HepG2 (cell line): ENCODE measurements at regions not wholly inside any gene's neighbourhood (a gene's known extent, or its start where the extent isn't known, plus 50 kb on each side); places are given as distances from the start of the nearest gene placed in this dataset.

ENCODE experiments used
- ATAC-seq: fragments of 200-7000 bp; cut with Tn5 transposase; 3 replicates; pipeline ENCODE4 v1.9.1; 2020; ENCODE audit warnings: mild to moderate bottlenecking, moderate library complexity
- BruUV-seq: library from RNA; stranded (reverse); fragments of 400-500 nt; replicated peaks from 2 replicates; lab custom pipeline; 2021; lab: Mats Ljungman, UMichigan
- CTCF ChIA-PET: fragments of 300-600 bp; formaldehyde crosslinking; extraction: SDS; loops from one replicate; lab custom pipeline; 2021; ENCODE audit warnings: low total read pairs, inconsistent platforms, low intra/inter-chr PET ratio; lab: Yijun Ruan, JAX
- POLR2A ChIA-PET: fragments of 350-600 bp; sonication (Branson Sonifier 250); formaldehyde crosslinking; loops from one replicate; lab custom pipeline; 2020; ENCODE audit warnings: antibody characterized with exemption, inconsistent platforms; lab: Yijun Ruan, JAX
- DNase-seq: peaks from one replicate; pipeline ENCODE4 v3.0.0-alpha.2; 2015; ENCODE audit warnings: low spot score
- FAIRE-seq: peaks from 3 replicates; lab custom pipeline; 2011; peaks lifted over from hg19 to GRCh38; lab: Jason Lieb, UNC
- H2AFZ ChIP-seq: one replicate; pipeline ENCODE4 v1.6.1; 2011; ENCODE audit warnings: low read length, inconsistent platforms
- H3K27ac ChIP-seq: fragments of 300-600 bp; 3 replicates; pipeline ENCODE4 v1.8.0; 2011; ENCODE audit warnings: mixed run types, mild to moderate bottlenecking, mixed read lengths, low read length, inconsistent platforms; ENCODE audit not compliant: insufficient read depth; ENCODE audit errors: extremely low read length
- H3K27me3 ChIP-seq, 2 experiments: fragments of 200-600 bp in 1 of 2; 2 replicates in 1 of 2; 3 replicates in 1 of 2; pipeline versions ENCODE4 v1.6.0 to v1.8.0; 2011; ENCODE audit warnings: low read length in 2 of 2, mild to moderate bottlenecking in 2 of 2, moderate library complexity in 2 of 2, inconsistent platforms in 1 of 2; ENCODE audit not compliant: insufficient read depth in 2 of 2, control insufficient read depth in 1 of 2
- H3K36me3 ChIP-seq, 2 experiments: fragments of 200-600 bp in 1 of 2; replicated peaks in 1 of 2; 2 replicates in 1 of 2; 3 replicates in 1 of 2; pipeline versions ENCODE4 v1.5.1 to v1.8.0; 2011; ENCODE audit warnings: low read length in 2 of 2, inconsistent platforms in 1 of 2; ENCODE audit not compliant: insufficient read depth in 2 of 2, control insufficient read depth in 1 of 2
- H3K4me1 ChIP-seq: 2 replicates; pipeline ENCODE4 v1.5.1; 2012; ENCODE audit warnings: low read length, inconsistent platforms; ENCODE audit not compliant: insufficient read depth
- H3K4me2 ChIP-seq: 2 replicates; pipeline ENCODE4 v1.6.0; 2011; ENCODE audit warnings: low read depth, low read length, inconsistent platforms
- H3K4me3 ChIP-seq, 3 experiments: fragments of 200-600 bp in 1 of 3; sonication (generic), shearing (Covaris generic) in 1 of 3; replicated peaks in 1 of 3; 2 replicates each; pipeline ENCODE4 v1.5.1; 2011 to 2016; ENCODE audit warnings: low read length in 3 of 3, inconsistent platforms in 2 of 3, low read depth in 2 of 3, mild to moderate bottlenecking in 2 of 3, control low read depth in 1 of 3, mixed read lengths in 1 of 3; ENCODE audit not compliant: insufficient read depth in 1 of 3
- H3K79me2 ChIP-seq: one replicate; pipeline ENCODE4 v1.6.1; 2011; ENCODE audit warnings: low read length, inconsistent platforms; ENCODE audit not compliant: insufficient read depth
- H3K9ac ChIP-seq: 2 replicates; pipeline ENCODE4 v1.6.0; 2011; ENCODE audit warnings: mild to moderate bottlenecking, low read depth, low read length, inconsistent platforms; ENCODE audit not compliant: insufficient read depth
- H3K9me3 ChIP-seq: 2 replicates; pipeline ENCODE4 v1.5.1; 2012; ENCODE audit warnings: mild to moderate bottlenecking, low read length
- H4K20me1 ChIP-seq: 2 replicates; pipeline ENCODE4 v1.6.0; 2011; ENCODE audit warnings: inconsistent platforms, mild to moderate bottlenecking, low read length, moderate library complexity; ENCODE audit not compliant: insufficient read depth
- CEBPB ChIP-seq: IDR thresholded peaks from 2 replicates; pipeline ENCODE4 v1.6.1; 2011; ENCODE audit warnings: low read depth, low read length, improper control_type of control experiment, borderline replicate concordance
- FOXA3 ChIP-seq: IDR thresholded peaks from 2 replicates; pipeline ENCODE4 v1.6.1; 2016; ENCODE audit warnings: missing genetic modification reagents, missing compliant biosample characterization
- KDM5B ChIP-seq: sonication (generic); formaldehyde crosslinking; IDR thresholded peaks from 2 replicates; pipeline ENCODE4 v1.4.0; 2020; ENCODE audit warnings: missing genetic modification reagents, mild to moderate bottlenecking, borderline replicate concordance
- WGBS: methylation state at CpG from one replicate; pipeline ENCODE4 v1.1.6; 2017; ENCODE audit warnings: low lambda C conversion rate; 5-methylcytosine and 5-hydroxymethylcytosine counted together
- in situ Hi-C: cut with HindIII; loops from 2 replicates; pipeline ENCODE4 v1.10.0; 2017; ENCODE audit warnings: low pct_unique_long_range_greater_than_20kb; ENCODE audit not compliant: extremely low pct_ligation_motif_present
- intact Hi-C: fragments of 100-400 bp; cut with micrococcal nuclease; formaldehyde crosslinking; loops from one replicate; pipeline ENCODE4 v1.10.0; 2022; ENCODE audit not compliant: unreplicated experiment
- TF ChIP-seq, protein P1 (sequence below): sonication (generic); formaldehyde crosslinking; conservative IDR thresholded peaks from 2 replicates; pipeline ENCODE4 v1.4.0; 2020; ENCODE audit warnings: missing genetic modification reagents
- TF ChIP-seq, protein P2 (sequence below), 2 experiments: fragments of 450-650 bp in 1 of 2; sonication (generic) in 1 of 2; formaldehyde crosslinking; IDR thresholded peaks; 2 replicates each; pipeline versions ENCODE4 v1.5.0 to v1.8.0; 2020 to 2022; ENCODE audit warnings: mild to moderate bottlenecking in 1 of 2, missing genetic modification reagents in 1 of 2

DNA sequence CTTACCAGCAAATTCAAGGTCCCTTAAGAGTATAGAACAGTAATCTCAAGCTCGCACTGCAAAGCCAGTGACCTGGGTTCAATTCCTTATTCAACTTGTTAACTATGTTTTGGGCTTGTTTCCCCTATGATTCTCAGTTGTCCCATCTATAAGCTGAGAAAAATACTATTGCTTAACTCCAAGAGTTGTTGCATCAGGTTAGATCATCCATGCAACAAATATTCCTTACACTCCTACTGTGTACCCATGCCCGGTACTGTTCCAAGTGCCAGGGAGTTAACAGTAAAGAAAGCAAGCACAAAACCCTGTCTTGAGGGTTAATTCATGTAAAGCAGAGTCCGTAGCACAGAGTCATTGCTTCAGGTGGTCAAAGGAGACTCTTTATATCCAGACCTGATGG is 247.3 kb downstream of the MAFB start:
- FAIRE-seq, result no peak
- Histone ChIP-seq H3K27ac (no peak overlapping the region), H3K4me3 (no peak overlapping the region), H3K4me2 (no peak overlapping the region), H3K4me1 (no peaks in the 10 kb centered on the region), H3K27me3 (no peaks in the 10 kb centered on the region), H3K36me3 (no peaks in the 10 kb centered on the region), H3K79me2 (no peaks in the 10 kb centered on the region), H2AFZ (no peak overlapping the region), H3K9me3 (no peaks in the 10 kb centered on the region), H4K20me1 (no peaks in the 10 kb centered on the region), H3K9ac (no peak overlapping the region)
- no peak for ATAC-seq
- WGBS, result 5% methylated on average over 3 of the region's 3 CpGs
- intact Hi-C loops, result no loop called here
- no peak for DNase-seq
- POLR2A ChIA-PET, result no interaction called here
- CTCF ChIA-PET, result no interaction called here
- TF ChIP-seq KDM5B (CRISPR knock-in tag) (no peak), CEBPB (peak; percentile 69; the same call in 1 of the 2 replicates), FOXA3 (CRISPR knock-in tag) (no peak)
- TF ChIP-seq, protein P1, sequence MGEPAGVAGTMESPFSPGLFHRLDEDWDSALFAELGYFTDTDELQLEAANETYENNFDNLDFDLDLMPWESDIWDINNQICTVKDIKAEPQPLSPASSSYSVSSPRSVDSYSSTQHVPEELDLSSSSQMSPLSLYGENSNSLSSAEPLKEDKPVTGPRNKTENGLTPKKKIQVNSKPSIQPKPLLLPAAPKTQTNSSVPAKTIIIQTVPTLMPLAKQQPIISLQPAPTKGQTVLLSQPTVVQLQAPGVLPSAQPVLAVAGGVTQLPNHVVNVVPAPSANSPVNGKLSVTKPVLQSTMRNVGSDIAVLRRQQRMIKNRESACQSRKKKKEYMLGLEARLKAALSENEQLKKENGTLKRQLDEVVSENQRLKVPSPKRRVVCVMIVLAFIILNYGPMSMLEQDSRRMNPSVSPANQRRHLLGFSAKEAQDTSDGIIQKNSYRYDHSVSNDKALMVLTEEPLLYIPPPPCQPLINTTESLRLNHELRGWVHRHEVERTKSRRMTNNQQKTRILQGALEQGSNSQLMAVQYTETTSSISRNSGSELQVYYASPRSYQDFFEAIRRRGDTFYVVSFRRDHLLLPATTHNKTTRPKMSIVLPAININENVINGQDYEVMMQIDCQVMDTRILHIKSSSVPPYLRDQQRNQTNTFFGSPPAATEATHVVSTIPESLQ (CRISPR knock-in tag), result no peak
- TF ChIP-seq, protein P2, sequence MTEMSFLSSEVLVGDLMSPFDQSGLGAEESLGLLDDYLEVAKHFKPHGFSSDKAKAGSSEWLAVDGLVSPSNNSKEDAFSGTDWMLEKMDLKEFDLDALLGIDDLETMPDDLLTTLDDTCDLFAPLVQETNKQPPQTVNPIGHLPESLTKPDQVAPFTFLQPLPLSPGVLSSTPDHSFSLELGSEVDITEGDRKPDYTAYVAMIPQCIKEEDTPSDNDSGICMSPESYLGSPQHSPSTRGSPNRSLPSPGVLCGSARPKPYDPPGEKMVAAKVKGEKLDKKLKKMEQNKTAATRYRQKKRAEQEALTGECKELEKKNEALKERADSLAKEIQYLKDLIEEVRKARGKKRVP (CRISPR knock-in tag; IDR thresholded peaks at IDR 0.05), result peak in 1 of 2 experiments; percentile 78; a peak in 3 of 4 replicates
- in situ Hi-C loops, result no loop called here
- BruUV-seq, result no TSS peak
